OCI-LY3 (cell line): ENCODE measurements at regions not wholly inside any gene's neighbourhood (a gene's known extent, or its start where the extent isn't known, plus 50 kb on each side); places are given as distances from the start of the nearest gene placed in this dataset.

ENCODE experiments used
- EZH2phosphoT487 ChIP-seq: fragments of 200-600 bp; shearing (Covaris generic); IDR thresholded peaks from 2 replicates; pipeline ENCODE4 v1.6.1; 2018; ENCODE audit warnings: antibody characterized with exemption, mixed run types, low read depth
- TF ChIP-seq, protein P1 (sequence below): fragments of 200-600, 300-600 bp; sonication (generic); IDR thresholded peaks from 2 replicates; pipeline ENCODE4 v1.5.1; 2014; ENCODE audit warnings: antibody characterized with exemption, low read length, low read depth

DNA sequence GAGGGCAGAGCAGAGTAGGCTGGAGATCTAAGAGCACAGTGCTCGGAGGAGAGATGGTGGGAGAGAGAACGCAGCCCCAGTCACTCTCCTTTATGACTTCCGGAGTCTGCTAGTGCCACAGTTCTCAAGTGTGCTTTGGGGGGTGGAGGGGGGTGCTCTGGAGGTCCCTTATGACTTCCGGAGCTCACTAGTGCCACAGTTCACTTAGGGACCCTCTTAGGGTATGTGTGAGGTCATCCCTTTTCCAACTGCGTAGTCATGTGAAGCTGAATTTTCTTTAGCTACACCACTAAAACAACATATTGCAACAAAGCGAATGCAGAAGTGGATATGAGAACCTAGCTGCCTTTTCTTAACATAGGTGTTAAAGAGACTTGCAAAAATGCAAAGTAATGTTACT lies 153.7 kb upstream of the KCTD1 start:
- TF ChIP-seq, protein P1, sequence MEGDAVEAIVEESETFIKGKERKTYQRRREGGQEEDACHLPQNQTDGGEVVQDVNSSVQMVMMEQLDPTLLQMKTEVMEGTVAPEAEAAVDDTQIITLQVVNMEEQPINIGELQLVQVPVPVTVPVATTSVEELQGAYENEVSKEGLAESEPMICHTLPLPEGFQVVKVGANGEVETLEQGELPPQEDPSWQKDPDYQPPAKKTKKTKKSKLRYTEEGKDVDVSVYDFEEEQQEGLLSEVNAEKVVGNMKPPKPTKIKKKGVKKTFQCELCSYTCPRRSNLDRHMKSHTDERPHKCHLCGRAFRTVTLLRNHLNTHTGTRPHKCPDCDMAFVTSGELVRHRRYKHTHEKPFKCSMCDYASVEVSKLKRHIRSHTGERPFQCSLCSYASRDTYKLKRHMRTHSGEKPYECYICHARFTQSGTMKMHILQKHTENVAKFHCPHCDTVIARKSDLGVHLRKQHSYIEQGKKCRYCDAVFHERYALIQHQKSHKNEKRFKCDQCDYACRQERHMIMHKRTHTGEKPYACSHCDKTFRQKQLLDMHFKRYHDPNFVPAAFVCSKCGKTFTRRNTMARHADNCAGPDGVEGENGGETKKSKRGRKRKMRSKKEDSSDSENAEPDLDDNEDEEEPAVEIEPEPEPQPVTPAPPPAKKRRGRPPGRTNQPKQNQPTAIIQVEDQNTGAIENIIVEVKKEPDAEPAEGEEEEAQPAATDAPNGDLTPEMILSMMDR = no peak
- TF ChIP-seq EZH2phosphoT487 = no peak
